Activated CD4-positive, alpha-beta T cell treated with anti-CD3 and anti-CD28 coated beads, Interleukin-2, amount 10 ng/mL, durations not matched to agents 24 days and 14 days (primary cell): ENCODE measurements at regions not wholly inside any gene's neighbourhood (a gene's known extent, or its start where the extent isn't known, plus 50 kb on each side); places are given as distances from the start of the nearest gene placed in this dataset.

ENCODE experiments used
- DNase-seq: peaks from one replicate; pipeline ENCODE4 v3.0.0; 2022
- H3K27ac Mint-ChIP-seq: one replicate; pipeline ENCODE4 v1.8.0; 2022; ENCODE audit warnings: mild to moderate bottlenecking, mixed read lengths
- H3K27me3 Mint-ChIP-seq: one replicate; pipeline ENCODE4 v1.8.0; 2022; ENCODE audit warnings: mixed read lengths
- H3K36me3 Mint-ChIP-seq: one replicate; pipeline ENCODE4 v1.8.0; 2022; ENCODE audit warnings: low read depth, mild to moderate bottlenecking, mixed read lengths
- H3K4me1 Mint-ChIP-seq: one replicate; pipeline ENCODE4 v1.8.0; 2021; ENCODE audit warnings: mixed read lengths
- H3K4me3 Mint-ChIP-seq: one replicate; pipeline ENCODE4 v1.8.0; 2022; ENCODE audit warnings: mild to moderate bottlenecking, moderate library complexity, mixed read lengths
- H3K9me3 Mint-ChIP-seq: one replicate; pipeline ENCODE4 v1.8.0; 2021; ENCODE audit warnings: mixed read lengths
- intact Hi-C: fragments of 100-400 bp; cut with micrococcal nuclease; formaldehyde crosslinking; loops from one replicate; pipeline ENCODE4 v1.15.1; 2023

DNA sequence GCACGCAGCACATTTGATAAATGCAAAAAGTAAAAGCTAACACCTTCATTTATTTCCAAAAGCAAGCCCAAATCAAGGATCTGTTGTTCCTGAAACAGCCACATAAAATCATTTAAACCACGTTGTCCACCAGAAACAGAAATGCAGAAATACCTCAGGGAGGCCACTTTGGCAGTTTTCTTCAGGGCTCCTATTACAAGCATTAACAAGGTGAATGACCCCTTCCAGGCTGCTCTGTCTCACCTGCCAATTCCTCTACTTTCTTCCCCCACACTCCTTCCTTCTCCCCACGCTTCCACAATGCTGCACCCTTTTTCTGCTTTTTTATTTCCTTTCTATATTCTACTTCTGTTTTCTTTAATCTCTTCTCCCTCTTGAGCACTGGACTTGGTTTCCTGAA, 55.0 kb upstream of the PTGFRN start:
- no peaks in the 10 kb centered on the region for H3K36me3 Mint-ChIP-seq
- H3K9me3 Mint-ChIP-seq, result peaks cover 4% of the 10 kb centered on the region
- H3K27me3 Mint-ChIP-seq, result no peaks in the 10 kb centered on the region
- H3K4me1 Mint-ChIP-seq, result peaks cover 21% of the 10 kb centered on the region
- DNase-seq, result no peak
- intact Hi-C loops, result loop anchor here (5.0 kb wide), 1 partner anchor 78 kb away; no protein-coding TSS in a partner anchor
- no peak overlapping the region for H3K4me3 Mint-ChIP-seq
- H3K27ac Mint-ChIP-seq, result peak overlapping the region; percentile 8

DNA sequence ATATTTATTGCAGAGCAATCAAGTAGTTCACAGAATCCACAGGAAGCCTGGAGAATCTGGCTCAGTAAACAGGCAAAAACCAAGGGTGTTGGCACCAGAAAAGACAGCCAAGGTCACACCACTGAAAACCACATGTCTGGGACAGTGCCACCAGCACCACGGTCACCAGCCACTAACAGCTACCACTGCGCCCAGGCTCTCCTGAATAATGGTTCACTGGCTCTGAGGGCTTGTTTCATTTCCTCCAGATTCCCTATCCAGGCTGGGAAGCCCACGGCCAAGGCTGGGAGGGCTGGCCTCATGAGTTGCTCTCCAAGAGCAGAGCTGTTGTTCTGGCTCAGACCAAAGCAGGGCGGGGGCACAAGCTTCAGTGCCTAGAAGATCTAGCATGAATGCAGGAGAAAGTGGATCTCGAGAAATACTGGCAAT, 54.5 kb upstream of the PTGFRN start:
- intact Hi-C loops, result no loop called here

DNA sequence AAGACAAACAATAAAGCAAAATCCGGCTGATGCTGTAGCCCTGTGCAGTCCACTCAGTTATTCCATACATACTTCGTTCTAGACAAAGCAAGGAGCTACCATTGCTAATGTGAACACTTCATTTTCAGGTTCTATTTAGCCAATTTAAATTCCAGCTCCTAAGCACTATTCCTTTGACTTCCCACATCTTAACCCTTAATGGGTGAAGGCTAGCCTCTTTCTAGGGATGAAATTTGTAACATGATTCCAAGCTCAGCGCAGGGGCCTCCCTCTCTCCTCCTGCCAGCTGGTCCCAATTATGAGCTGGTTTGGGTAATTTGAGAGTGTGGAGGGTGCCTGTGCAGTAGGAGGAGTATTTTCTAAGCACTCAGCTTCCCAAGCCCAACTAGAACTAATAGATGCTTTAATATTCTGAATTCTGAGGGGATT, 53.9 kb upstream of the PTGFRN start:
- no peaks in the 10 kb centered on the region for H3K27me3 Mint-ChIP-seq
- H3K27ac Mint-ChIP-seq, result no peak overlapping the region
- H3K9me3 Mint-ChIP-seq, result no peaks in the 10 kb centered on the region
- no peak for DNase-seq
- no peaks in the 10 kb centered on the region for H3K36me3 Mint-ChIP-seq
- no peak overlapping the region for H3K4me3 Mint-ChIP-seq
- intact Hi-C loops, result no loop called here
- H3K4me1 Mint-ChIP-seq, result peaks cover 17% of the 10 kb centered on the region

More for the DNA sequence above, 54.5 kb upstream of the PTGFRN start:
- no peak overlapping the region for H3K27ac Mint-ChIP-seq
- no peaks in the 10 kb centered on the region for H3K9me3 Mint-ChIP-seq
- peaks cover 17% of the 10 kb centered on the region for H3K4me1 Mint-ChIP-seq
- no peaks in the 10 kb centered on the region for H3K27me3 Mint-ChIP-seq
- no peaks in the 10 kb centered on the region for H3K36me3 Mint-ChIP-seq
- no peak for DNase-seq
- H3K4me3 Mint-ChIP-seq, result no peak overlapping the region

DNA sequence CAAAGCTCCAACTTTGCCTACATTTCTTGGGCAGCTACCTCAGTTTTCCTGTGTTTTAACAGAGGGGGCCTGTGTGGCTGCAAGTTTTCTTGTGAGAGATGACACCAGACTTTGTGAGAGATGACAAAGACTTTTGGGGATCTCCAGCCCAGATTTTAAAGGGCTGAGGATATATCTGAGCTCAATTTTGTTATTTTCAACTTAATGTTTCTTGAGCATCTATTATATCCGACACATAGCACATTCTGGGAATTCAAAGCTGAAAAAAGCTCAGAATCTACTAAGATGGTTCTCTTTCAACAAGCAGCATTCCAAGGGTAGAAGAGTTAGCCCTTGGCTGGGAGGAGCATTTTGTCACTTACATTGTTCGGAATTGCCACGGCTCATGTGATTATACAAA, 53.4 kb upstream of the PTGFRN start:
- Mint-ChIP-seq H3K27ac (no peak overlapping the region), H3K9me3 (no peaks in the 10 kb centered on the region), H3K4me1 (peaks cover 17% of the 10 kb centered on the region), H3K4me3 (no peak overlapping the region), H3K27me3 (no peaks in the 10 kb centered on the region), H3K36me3 (no peaks in the 10 kb centered on the region)
- DNase-seq, result no peak
- intact Hi-C loops, result no loop called here

DNA sequence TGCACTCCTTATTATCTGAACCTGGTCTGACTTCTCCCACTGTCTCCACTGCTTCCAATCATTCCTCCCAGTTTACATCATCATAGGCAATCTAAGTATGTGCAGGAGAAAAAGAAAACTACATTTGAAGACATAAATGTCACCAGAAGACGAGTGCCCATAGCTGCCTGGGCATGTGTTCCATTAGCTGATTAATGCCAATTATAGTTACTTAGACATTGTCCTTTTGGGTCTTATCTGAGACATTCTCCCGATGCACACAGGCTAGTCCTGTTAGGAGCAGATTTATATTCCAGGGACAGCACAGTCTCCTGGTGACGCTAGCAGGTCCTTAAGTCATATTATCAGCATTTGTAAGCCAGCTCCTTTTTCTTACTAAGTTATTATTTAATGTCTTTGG, 52.6 kb upstream of the PTGFRN start:
- Mint-ChIP-seq H3K27ac (no peak overlapping the region), H3K36me3 (no peaks in the 10 kb centered on the region), H3K4me3 (no peak overlapping the region), H3K9me3 (no peaks in the 10 kb centered on the region), H3K27me3 (no peaks in the 10 kb centered on the region), H3K4me1 (peaks cover 17% of the 10 kb centered on the region)
- intact Hi-C loops, result no loop called here
- DNase-seq, result no peak
